Head of caudate nucleus (tissue), 42 donors: ENCODE measurements at regions not wholly inside any gene's neighbourhood (a gene's known extent, or its start where the extent isn't known, plus 50 kb on each side); places are given as distances from the start of the nearest gene placed in this dataset.

Source experiments
- DNase-seq, 42 donors: peaks; one replicate each; pipeline versions ENCODE4 v3.0.0 to v3.0.0-alpha.2; 2020 to 2021; ENCODE audit warnings: mixed read lengths in 7 of 42
- intact Hi-C: fragments of 100-400 bp; cut with DNase I; formaldehyde crosslinking; loops from one replicate; pipeline ENCODE4 v1.15.0; 2022

DNA sequence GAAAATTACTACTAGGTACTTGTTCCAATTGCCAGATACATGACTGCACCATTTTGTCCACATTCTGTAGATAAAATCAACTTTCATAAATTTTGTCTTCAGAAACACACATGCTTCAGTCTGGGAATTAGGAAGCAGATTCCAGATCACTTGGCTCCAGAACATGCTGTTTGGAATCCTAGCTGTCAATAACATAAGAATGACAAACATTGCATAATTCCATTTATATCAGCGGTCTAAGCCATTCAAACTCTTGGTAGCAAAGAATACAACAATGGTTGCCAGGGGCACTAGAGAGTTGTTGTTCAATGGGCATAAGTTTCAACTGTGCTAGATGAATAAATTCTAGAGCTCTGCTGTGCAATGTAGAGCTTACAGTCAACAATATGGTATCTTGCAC, 1112.1 kb upstream of the AGA start:
- DNase-seq: no peak
- intact Hi-C loops: no loop called here

DNA sequence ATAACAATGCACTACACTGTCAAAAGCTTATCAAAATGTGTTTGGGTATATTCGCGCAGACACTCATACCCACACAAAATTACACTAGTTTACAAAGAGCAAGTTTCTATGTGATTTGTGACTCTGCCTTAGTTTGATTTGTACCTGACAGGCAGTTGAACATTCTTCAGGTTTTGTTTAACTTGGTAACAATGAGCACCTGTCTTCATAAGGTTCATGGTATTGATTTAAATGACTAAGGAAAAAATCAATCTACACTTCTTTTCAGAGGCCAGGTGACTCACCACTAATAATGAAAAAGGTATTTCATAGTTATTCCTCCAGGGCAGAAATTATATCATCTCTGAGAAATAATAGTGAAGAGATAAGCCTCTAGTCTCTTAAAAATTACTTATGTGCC, 1114.6 kb upstream of the AGA start:
- intact Hi-C loops: no loop called here
- DNase-seq: no peak

- DNase-seq: peak in 5 of 42 donors; percentile 3 to 43 (median 23)
- intact Hi-C loops: no loop called here
Measured at GRCh38 chr4:178577933-178578332, 1135.7 kb upstream of the AGA start.

- intact Hi-C loops: no loop called here
- DNase-seq: no peak
Measured at GRCh38 chr4:178595500-178596138, 1153.4 kb upstream of the AGA start.

DNA sequence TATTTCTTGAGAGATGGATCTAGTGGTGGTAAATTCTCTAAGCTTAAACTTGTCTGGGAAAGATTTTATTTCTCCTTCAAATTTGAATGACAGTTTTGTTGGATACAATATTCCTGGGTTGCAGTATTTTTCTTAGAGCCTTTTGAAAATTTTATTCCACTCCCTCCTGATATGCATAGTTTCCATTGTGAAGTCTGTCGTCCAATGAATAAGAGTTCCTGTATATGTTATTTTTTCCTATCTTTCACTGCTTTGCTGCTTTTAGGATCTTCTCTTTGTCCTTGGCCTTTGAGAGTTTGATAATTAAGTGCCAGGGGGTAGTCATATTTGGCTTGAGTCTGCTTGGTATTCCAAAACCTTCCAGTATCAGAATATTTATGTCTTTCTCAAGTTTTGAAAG, 1156.4 kb upstream of the AGA start:
- no peak for DNase-seq
- intact Hi-C loops: no loop called here

DNA sequence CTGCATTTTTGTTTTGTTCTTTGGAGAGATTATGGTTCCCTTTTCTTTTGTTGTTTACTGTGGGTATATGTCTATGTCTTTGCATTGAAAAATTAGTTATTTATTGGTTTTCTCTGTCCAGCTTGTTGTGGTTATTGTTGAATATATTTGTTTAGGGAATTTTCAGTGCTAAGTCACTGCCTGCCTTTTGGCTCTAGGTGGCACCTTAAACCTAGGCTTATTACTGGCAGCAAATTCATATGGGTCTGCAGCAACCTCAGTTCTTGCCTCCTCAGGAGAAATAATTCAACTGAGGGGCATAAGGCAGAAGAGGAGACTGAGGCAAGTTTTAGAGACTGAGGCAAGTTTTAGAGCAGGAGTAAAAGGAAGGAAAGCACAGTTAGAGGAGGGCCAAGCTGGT, 1157.3 kb upstream of the AGA start:
- no peak for DNase-seq
- intact Hi-C loops: no loop called here

- no peak for DNase-seq
- intact Hi-C loops: no loop called here
Measured at GRCh38 chr4:178602833-178603232, 1160.6 kb upstream of the AGA start.

GRCh38 chr4:178611062-178611461, 1168.8 kb upstream of the AGA start:
- no peak for DNase-seq
- intact Hi-C loops: no loop called here

DNA sequence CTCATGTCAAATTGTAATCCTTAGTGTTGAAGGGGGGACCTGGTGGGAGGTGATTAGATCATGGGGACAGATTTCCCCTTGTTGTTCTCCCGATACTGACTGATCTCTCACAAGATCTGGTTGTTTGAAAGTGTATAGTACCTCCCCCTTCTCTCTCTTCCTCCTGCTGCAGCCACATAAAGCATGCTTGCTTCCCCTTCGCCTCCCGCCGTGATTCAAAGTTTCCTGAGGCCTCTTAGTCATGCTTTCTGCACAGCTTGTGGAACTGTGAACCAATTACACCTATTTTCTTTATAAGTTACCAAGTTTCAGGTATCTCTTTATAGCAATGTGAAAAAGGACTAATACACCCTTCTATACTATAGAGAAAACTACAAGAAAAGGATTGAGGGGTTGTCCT, 1170.5 kb upstream of the AGA start:
- intact Hi-C loops: no loop called here
- no peak for DNase-seq

- intact Hi-C loops: no loop called here
- no peak for DNase-seq
Measured at GRCh38 chr4:178632415-178632814, 1190.2 kb upstream of the AGA start.

DNA sequence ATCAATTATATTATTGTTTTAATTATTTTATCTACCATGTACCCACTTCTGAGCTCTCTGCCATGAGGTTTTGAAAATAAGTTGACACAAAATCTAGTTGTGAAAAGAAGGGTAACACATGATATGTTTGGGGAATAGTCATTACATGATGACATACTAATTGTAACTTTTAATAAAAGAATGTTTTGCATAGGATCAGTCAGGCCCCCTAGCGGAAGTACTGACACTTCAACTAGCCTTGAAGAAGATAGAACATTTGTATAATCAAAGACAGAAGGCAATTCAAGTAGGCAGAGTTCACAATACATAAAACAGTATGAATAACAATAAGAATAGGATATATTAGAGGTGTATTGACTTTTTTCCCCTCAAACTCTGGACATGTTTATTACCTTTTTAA, 1191.0 kb upstream of the AGA start:
- DNase-seq: no peak
- intact Hi-C loops: no loop called here

- no peak for DNase-seq
- intact Hi-C loops: no loop called here
Measured at GRCh38 chr4:178664621-178665020, 1222.4 kb upstream of the AGA start.

GRCh38 chr4:178665916-178666315, 1223.7 kb upstream of the AGA start:
- DNase-seq: no peak
- intact Hi-C loops: no loop called here

GRCh38 chr4:178671766-178672165, 1229.5 kb upstream of the AGA start:
- DNase-seq: no peak
- intact Hi-C loops: no loop called here

GRCh38 chr4:178672512-178672911, 1230.3 kb upstream of the AGA start:
- intact Hi-C loops: no loop called here
- no peak for DNase-seq

- intact Hi-C loops: no loop called here
- DNase-seq: no peak
Measured at GRCh38 chr4:178681871-178682270, 1239.6 kb upstream of the AGA start.

GRCh38 chr4:178689926-178690325, 1247.7 kb upstream of the AGA start:
- intact Hi-C loops: no loop called here
- DNase-seq: no peak

DNA sequence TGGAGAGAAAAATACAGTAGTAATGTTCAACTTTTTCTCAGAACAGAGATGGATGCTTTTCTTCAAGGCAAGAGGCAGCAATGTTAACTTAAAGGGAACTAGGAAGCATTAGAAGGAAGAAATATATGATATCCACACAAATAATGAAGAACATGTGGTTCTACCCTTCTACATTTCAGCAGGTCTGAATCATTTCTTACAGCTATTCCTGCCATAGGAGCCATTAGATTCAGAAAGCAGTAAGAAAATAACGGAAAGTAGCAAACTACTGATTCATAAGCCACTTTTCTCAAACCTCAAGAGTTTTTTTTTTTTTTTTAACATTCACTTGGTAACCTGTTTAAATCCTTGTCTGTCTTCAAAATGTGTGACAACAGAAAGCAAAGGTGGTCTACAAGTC, 1251.6 kb upstream of the AGA start:
- intact Hi-C loops: no loop called here
- no peak for DNase-seq

GRCh38 chr4:178696515-178696914, 1254.3 kb upstream of the AGA start:
- DNase-seq: no peak
- intact Hi-C loops: no loop called here

GRCh38 chr4:178712486-178712885, 1270.2 kb upstream of the AGA start:
- intact Hi-C loops: no loop called here
- no peak for DNase-seq

GRCh38 chr4:178738026-178738425, 1295.8 kb upstream of the AGA start:
- intact Hi-C loops: no loop called here
- DNase-seq: no peak

GRCh38 chr4:178745203-178745602, 1303.0 kb upstream of the AGA start:
- DNase-seq: no peak
- intact Hi-C loops: no loop called here
